ENCODE measurements at regions not wholly inside any gene's neighbourhood (a gene's known extent, or its start where the extent isn't known, plus 50 kb on each side); places are given as distances from the start of the nearest gene placed in this dataset.
"Not testable (repeated sequence)": the region's sequence is repeated elsewhere in the genome, so short reads cannot be mapped to it uniquely, and the experiment has no call there.

- DNase-seq (ENCODE audit: low read depth): no peak
Observed at GRCh38 chr11:28820296-28820989, 712.3 kb downstream of the METTL15 start.

- DNase-seq (ENCODE audit: low read depth): no peak
Observed at GRCh38 chr11:28819741-28820140, 711.6 kb downstream of the METTL15 start.

GRCh38 chr11:28815110-28815509 is 706.9 kb downstream of the METTL15 start:
- DNase-seq (ENCODE audit: low read depth): no peak

GRCh38 chr11:28808771-28809170 is 700.6 kb downstream of the METTL15 start:
- no peak for DNase-seq (ENCODE audit: low read depth)

- DNase-seq (ENCODE audit: low read depth): no peak
Observed at GRCh38 chr11:28799316-28799715, 691.1 kb downstream of the METTL15 start.

GRCh38 chr11:28798286-28798685 is 690.1 kb downstream of the METTL15 start:
- no peak for DNase-seq (ENCODE audit: low read depth)

GRCh38 chr11:28797536-28797935 is 689.3 kb downstream of the METTL15 start:
- no peak for DNase-seq (ENCODE audit: low read depth)

- DNase-seq (ENCODE audit: low read depth): no peak
Observed at GRCh38 chr11:28794405-28794804, 686.2 kb downstream of the METTL15 start.

- no peak for DNase-seq (ENCODE audit: low read depth)
Observed at GRCh38 chr11:28793282-28793738, 685.1 kb downstream of the METTL15 start.

GRCh38 chr11:28792856-28793255 is 684.7 kb downstream of the METTL15 start:
- DNase-seq (ENCODE audit: low read depth): no peak

GRCh38 chr11:28787897-28788296 is 679.7 kb downstream of the METTL15 start:
- not testable (repeated sequence) for DNase-seq (ENCODE audit: low read depth)

GRCh38 chr11:28777126-28777525 is 668.9 kb downstream of the METTL15 start:
- DNase-seq (ENCODE audit: low read depth): no peak

GRCh38 chr11:28773606-28774005 is 665.4 kb downstream of the METTL15 start:
- no peak for DNase-seq (ENCODE audit: low read depth)

GRCh38 chr11:28770806-28771205 is 662.6 kb downstream of the METTL15 start:
- no peak for DNase-seq (ENCODE audit: low read depth)

- no peak for DNase-seq (ENCODE audit: low read depth)
Observed at GRCh38 chr11:28767574-28767973, 659.4 kb downstream of the METTL15 start.

GRCh38 chr11:28763876-28764275 is 655.7 kb downstream of the METTL15 start:
- no peak for DNase-seq (ENCODE audit: low read depth)

GRCh38 chr11:28763151-28763550 is 655.0 kb downstream of the METTL15 start:
- DNase-seq (ENCODE audit: low read depth): no peak

- no peak for DNase-seq (ENCODE audit: low read depth)
Observed at GRCh38 chr11:28760676-28761390, 652.6 kb downstream of the METTL15 start.

- DNase-seq (ENCODE audit: low read depth): no peak
Observed at GRCh38 chr11:28759311-28759710, 651.1 kb downstream of the METTL15 start.

GRCh38 chr11:28757725-28758515 is 649.7 kb downstream of the METTL15 start:
- DNase-seq (ENCODE audit: low read depth): no peak

GRCh38 chr11:28756977-28757376 is 648.8 kb downstream of the METTL15 start:
- no peak for DNase-seq (ENCODE audit: low read depth)

GRCh38 chr11:28743061-28743550 is 634.9 kb downstream of the METTL15 start:
- no peak for DNase-seq (ENCODE audit: low read depth)

Data from forelimb muscle (tissue), 1 donor.